ENCODE measurements at regions not wholly inside any gene's neighbourhood (a gene's known extent, or its start where the extent isn't known, plus 50 kb on each side); places are given as distances from the start of the nearest gene placed in this dataset.

- no peak for DNase-seq (ENCODE audit: low spot score)
Observed at GRCh38 chr4:178288462-178288861, 846.2 kb upstream of the AGA start.

GRCh38 chr4:178293601-178294000, 851.4 kb upstream of the AGA start:
- DNase-seq (ENCODE audit: low spot score): no peak

GRCh38 chr4:178296669-178297068, 854.4 kb upstream of the AGA start:
- no peak for DNase-seq (ENCODE audit: low spot score)

DNA sequence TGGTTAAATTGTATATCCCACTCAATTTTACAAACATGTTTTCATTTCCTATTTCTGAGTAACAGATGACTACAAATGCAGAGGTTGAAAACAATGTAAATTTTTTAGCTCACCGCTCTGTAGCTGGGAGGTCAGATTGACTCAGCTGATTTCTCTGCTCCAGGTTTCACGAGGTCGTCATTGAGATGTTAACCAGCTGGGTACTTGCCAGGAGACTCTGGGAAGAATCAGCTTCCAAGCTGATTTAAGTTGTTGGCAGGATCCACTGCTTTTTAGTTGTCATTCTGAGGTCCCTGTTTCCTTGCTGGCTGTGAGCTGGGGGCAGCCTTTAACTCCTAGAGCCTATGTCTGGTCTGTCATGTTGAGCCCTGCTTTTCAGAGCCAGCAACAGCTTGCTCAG, 864.3 kb upstream of the AGA start:
- no peak for DNase-seq (ENCODE audit: low spot score)

DNA sequence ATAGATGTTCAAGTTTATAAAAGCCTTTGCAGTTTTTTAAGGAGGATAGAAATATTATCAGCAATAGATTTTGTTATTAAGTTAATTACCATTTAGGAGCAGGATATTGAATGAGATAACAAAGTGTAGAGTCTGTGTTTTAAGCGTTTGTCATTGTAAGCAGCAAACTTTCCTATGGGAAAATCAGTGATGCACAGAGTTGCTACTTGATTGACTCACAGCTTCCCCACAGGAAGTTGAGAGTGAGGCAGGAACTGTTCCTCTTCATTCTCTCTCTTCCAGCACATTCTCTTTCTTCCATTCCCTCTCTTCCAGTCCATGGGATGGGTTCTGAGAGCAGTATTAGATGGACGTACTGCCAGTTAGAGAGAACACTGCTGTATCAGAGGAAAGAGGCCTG, 867.7 kb upstream of the AGA start:
- DNase-seq (ENCODE audit: low spot score): no peak

DNA sequence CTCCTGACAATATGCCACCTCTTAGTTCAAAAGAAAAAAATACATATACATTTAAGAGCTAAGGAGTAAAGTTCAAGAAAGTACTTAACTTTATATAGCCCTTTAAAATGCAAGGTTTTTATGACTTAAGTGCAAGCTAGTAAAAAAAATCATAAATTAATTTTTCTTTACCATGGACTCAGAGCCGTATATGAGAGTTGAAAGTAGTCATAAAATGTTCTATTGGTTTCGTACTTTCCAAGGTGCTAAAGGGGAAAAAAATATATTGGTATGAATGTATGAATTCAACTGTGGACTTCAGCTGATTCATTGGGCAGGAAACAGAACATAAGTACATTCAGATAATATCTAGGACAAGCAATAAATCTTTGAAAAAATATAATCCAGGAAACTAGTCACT, 869.8 kb upstream of the AGA start:
- DNase-seq (ENCODE audit: low spot score): no peak

DNA sequence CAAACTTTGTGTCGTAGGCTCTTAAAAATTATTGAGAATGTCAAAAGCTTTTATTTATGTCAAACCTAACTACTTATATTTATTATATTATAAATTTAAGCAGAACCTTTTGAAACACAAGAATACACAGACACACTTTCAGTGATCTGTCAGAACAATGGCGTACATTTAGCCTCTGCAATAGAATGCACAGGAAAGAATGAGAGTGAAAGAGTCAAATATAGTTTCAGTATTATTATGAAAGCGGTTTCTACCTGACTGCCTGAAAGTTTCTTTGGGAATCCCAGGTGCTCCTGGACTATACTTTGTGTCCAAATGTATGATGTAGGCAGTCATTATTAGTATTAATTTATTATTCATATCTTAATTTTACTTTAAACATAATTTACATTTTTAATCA, 872.0 kb upstream of the AGA start:
- DNase-seq (ENCODE audit: low spot score): no peak

GRCh38 chr4:178316211-178316610, 874.0 kb upstream of the AGA start:
- no peak for DNase-seq (ENCODE audit: low spot score)

- no peak for DNase-seq (ENCODE audit: low spot score)
Observed at GRCh38 chr4:178320003-178320402, 877.8 kb upstream of the AGA start.

GRCh38 chr4:178322524-178323183, 880.4 kb upstream of the AGA start:
- DNase-seq (ENCODE audit: low spot score): no peak

GRCh38 chr4:178329226-178329872, 887.1 kb upstream of the AGA start:
- no peak for DNase-seq (ENCODE audit: low spot score)

GRCh38 chr4:178333355-178333754, 891.1 kb upstream of the AGA start:
- DNase-seq (ENCODE audit: low spot score): no peak

DNA sequence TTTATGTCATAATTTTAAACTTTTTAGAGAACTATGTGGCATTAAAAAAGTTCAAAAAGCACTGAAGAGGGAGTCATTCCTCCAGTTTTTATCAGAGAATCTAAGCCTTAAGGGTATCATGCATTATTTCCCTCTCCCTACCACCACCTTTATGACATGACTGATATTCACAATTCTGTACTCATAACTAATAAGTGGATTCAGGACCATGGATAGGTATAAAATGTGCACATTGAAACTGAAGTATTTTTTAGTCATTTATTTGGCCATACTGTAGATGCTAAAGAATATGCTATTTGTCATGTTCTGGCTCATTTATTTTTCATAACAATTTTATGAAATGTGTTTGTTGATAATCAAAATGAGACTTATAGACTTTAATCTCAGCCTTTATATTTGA, 897.5 kb upstream of the AGA start:
- DNase-seq (ENCODE audit: low spot score): no peak

- DNase-seq (ENCODE audit: low spot score): no peak
Observed at GRCh38 chr4:178340468-178340867, 898.2 kb upstream of the AGA start.

GRCh38 chr4:178344096-178344495, 901.9 kb upstream of the AGA start:
- no peak for DNase-seq (ENCODE audit: low spot score)

GRCh38 chr4:178347111-178347510, 904.9 kb upstream of the AGA start:
- no peak for DNase-seq (ENCODE audit: low spot score)

- no peak for DNase-seq (ENCODE audit: low spot score)
Observed at GRCh38 chr4:178349601-178350000, 907.4 kb upstream of the AGA start.

DNA sequence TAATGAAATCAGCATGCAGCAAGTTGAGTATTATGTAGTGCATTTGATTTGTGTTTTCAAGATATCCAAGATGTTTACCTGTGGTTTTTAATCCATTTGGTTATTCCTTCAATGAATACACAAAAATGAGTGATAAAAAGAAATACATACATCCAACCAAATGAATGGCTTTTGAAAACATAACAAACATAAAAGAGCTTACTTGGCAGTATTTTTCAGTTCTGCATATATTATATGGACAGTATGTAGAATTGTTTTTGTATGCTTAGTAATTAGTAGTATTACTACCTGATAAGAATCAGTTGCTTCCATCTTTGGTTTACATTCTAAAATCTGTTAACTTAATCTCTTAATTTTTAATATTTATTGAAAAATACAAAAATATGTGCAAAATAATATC, 908.9 kb upstream of the AGA start:
- no peak for DNase-seq (ENCODE audit: low spot score)

DNA sequence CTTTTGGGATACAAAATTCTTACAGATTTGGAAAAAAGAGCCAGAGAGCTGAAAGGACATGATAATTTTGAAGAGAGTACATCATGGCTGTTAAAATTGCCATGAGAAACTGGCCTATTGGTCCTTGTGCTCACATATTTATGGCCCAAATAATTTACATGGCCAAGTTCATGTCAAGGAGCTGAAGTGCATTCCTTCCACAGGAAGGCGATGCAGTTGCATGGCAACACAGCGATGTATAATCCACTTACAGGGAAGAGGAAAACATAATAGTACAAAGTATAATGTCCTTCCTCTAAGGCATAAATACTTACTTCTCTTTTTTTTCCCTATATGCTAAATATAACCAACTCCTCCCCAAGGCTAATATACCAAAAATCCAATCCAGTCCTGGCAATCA, 914.5 kb upstream of the AGA start:
- no peak for DNase-seq (ENCODE audit: low spot score)

DNA sequence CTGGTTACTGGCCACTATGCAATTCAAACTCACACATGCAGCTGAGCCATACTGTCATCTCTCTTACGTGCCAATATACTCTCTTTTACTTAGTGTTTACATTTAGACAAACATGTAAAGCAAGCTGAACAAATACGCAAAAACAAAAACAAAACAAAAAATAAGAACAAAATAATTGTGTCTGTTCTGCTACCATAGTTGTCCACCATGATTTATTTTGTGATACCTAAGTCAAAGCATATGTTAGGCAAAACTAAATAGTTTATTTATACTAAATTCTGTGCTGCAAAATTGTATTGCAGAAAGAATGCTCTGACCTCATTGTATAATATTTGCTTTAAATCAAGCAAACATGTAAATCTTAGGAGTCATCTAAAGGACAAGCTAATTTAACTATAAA, 943.2 kb upstream of the AGA start:
- no peak for DNase-seq (ENCODE audit: low spot score)

- no peak for DNase-seq (ENCODE audit: low spot score)
Observed at GRCh38 chr4:178387756-178388155, 945.5 kb upstream of the AGA start.

GRCh38 chr4:178395798-178396197, 953.6 kb upstream of the AGA start:
- DNase-seq (ENCODE audit: low spot score): no peak

DNA sequence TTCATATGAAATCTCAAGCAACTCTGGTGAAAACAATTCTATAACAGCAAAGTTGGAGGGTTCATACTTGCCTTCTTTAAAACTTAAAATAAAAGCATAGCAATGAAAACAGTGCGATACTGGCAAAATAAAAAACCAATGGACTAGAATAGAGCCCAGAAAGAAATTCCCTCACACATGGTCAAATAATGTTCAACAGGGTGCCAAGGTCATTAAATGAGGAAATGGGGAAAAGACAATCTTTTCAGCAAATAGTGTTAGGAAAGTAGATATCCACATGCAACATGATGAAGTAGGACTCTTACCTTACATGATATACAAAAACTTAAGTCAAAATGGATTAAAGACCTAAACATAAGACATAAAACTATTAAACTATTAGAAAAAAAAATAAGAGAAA, 970.2 kb upstream of the AGA start:
- no peak for DNase-seq (ENCODE audit: low spot score)

GRCh38 chr4:178414042-178414441, 971.8 kb upstream of the AGA start:
- DNase-seq (ENCODE audit: low spot score): no peak

All from AG08395 (cell line).